Endothelial cell (in vitro differentiated cells): ENCODE measurements at regions not wholly inside any gene's neighbourhood (a gene's known extent, or its start where the extent isn't known, plus 50 kb on each side); places are given as distances from the start of the nearest gene placed in this dataset.

ENCODE experiments used
- DNase-seq: peaks from one replicate; pipeline ENCODE4 v3.0.0; 2021; ENCODE audit warnings: low spot score
- H3K27ac Mint-ChIP-seq: one replicate; pipeline ENCODE4 v1.8.0; 2021; ENCODE audit warnings: mixed read lengths, inconsistent platforms; ENCODE audit not compliant: unreplicated experiment
- H3K27me3 Mint-ChIP-seq: one replicate; pipeline ENCODE4 v1.8.0; 2021; ENCODE audit warnings: mild to moderate bottlenecking, moderate library complexity, mixed read lengths, inconsistent platforms; ENCODE audit not compliant: unreplicated experiment
- H3K36me3 Mint-ChIP-seq: one replicate; pipeline ENCODE4 v1.8.0; 2021; ENCODE audit warnings: mild to moderate bottlenecking, low read depth, mixed read lengths, inconsistent platforms; ENCODE audit not compliant: unreplicated experiment
- H3K4me1 Mint-ChIP-seq: one replicate; pipeline ENCODE4 v1.8.0; 2021; ENCODE audit warnings: mild to moderate bottlenecking, mixed read lengths, inconsistent platforms; ENCODE audit not compliant: unreplicated experiment
- H3K4me3 Mint-ChIP-seq: one replicate; pipeline ENCODE4 v1.8.0; 2021; ENCODE audit warnings: mild to moderate bottlenecking, mixed read lengths, inconsistent platforms; ENCODE audit not compliant: unreplicated experiment
- H3K9me3 Mint-ChIP-seq: one replicate; pipeline ENCODE4 v1.8.0; 2021; ENCODE audit warnings: mixed read lengths, inconsistent platforms; ENCODE audit not compliant: unreplicated experiment
- CTCF ChIP-seq: fragments of 200-600 bp; sonication (generic); IDR thresholded peaks from one replicate; pipeline ENCODE4 v1.5.0; 2021; ENCODE audit warnings: antibody characterized with exemption; ENCODE audit not compliant: unreplicated experiment

- no peak for DNase-seq
- Mint-ChIP-seq H3K36me3 (peaks cover 3% of the 10 kb centered on the region), H3K4me1 (peaks cover 32% of the 10 kb centered on the region), H3K27me3 (peaks cover 27% of the 10 kb centered on the region), H3K9me3 (no peaks in the 10 kb centered on the region), H3K27ac (no peak overlapping the region), H3K4me3 (no peak overlapping the region)
- no peak for TF ChIP-seq CTCF
Observed at GRCh38 chr7:155371331-155371883, 73.7 kb downstream of the INSIG1 start.

- peaks cover 27% of the 10 kb centered on the region for H3K27me3 Mint-ChIP-seq
- TF ChIP-seq CTCF: peak; percentile 44
- no peak for DNase-seq
- no peaks in the 10 kb centered on the region for H3K9me3 Mint-ChIP-seq
- no peak overlapping the region for H3K4me3 Mint-ChIP-seq
- no peak overlapping the region for H3K27ac Mint-ChIP-seq
- H3K4me1 Mint-ChIP-seq: peaks cover 32% of the 10 kb centered on the region
- H3K36me3 Mint-ChIP-seq: peaks cover 3% of the 10 kb centered on the region
Observed at GRCh38 chr7:155371884-155372781, 74.5 kb downstream of the INSIG1 start.

DNA sequence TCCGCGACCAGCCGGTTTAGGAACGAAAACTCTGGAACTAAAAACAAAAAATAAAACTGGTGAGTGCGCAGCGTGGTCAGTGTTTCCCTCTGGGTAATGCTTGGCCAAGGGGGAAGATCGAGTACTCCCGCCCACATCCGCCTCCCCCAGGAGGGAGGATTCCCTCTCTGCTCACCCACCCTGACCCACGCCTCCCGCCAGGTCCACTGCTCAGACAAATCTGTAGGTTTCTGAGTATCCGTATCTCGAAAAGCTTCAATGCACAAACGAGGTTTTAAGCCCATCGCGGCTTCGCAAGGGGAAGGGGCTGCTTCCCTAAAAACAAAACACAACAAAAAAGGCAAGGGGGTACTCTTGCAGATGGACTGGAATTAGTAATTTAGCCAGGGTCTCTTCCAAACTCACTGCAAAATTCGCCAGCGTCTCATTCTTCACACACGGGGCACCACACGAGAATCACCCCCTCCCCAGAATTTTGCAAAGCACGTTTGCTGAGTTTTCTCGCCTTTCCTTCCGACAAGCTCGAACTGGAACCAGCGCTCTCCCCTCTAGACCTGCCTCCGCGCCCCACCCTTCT is 75.2 kb downstream of the INSIG1 start:
- TF ChIP-seq CTCF: no peak
- peak overlapping the region; percentile 59 for H3K4me3 Mint-ChIP-seq

DNA sequence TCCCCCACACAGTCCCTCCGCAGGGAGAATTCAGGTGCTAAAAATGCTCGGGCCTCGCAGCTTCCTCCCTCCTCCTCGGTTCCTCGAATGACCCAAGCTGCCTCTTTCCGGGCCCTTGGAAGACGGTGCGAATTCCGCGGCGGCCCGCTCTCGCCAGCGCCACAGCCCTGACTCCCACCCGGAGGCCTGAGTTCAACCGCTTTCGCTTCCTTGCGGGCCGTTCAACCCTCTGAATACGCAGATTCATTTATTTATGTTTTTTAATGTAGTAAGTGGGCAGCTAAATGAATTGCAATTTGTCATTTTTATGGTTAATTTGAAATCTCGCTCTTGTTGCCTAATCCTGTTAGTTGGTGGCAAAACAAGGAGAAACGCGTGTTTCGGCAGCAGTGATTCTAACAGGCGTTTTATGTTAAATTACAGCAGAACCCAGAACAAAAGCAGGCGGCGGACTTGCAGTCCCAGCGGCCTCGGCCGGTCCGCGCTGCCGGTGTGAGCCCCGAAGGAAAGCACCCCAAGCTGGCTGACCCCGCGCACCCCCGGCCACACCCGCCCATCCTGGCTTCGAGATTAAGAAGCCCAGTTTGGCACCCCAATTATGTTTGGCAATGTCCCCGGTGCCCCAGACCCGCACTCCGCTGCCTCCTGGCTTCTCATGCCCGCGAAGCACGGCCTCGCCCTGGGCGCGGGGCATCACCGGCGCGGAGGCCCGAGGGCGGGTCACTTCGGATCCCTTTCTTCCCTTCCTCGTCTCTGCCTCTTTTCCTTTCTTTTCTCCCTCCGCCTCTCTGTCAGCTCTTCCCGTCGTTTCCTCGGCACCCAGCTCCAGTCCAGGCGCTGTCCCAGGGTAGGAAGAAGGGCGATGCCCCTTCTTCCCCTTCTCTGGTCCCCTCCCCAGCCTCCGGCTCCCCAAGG is 75.9 kb downstream of the INSIG1 start:
- Mint-ChIP-seq H3K36me3 (no peaks in the 10 kb centered on the region), H3K9me3 (no peaks in the 10 kb centered on the region), H3K27ac (no peak overlapping the region), H3K27me3 (peaks cover 28% of the 10 kb centered on the region), H3K4me1 (peaks cover 37% of the 10 kb centered on the region), H3K4me3 (peak overlapping the region; percentile 79)
- TF ChIP-seq CTCF: no peak
- DNase-seq: peak; percentile 23

More for the DNA sequence above, 75.2 kb downstream of the INSIG1 start:
- H3K36me3 Mint-ChIP-seq: peaks cover 3% of the 10 kb centered on the region
- no peaks in the 10 kb centered on the region for H3K9me3 Mint-ChIP-seq
- H3K27ac Mint-ChIP-seq: no peak overlapping the region
- DNase-seq: no peak
- H3K27me3 Mint-ChIP-seq: peaks cover 30% of the 10 kb centered on the region
- peaks cover 37% of the 10 kb centered on the region for H3K4me1 Mint-ChIP-seq
